ENCODE measurements at regions not wholly inside any gene's neighbourhood (a gene's known extent, or its start where the extent isn't known, plus 50 kb on each side); places are given as distances from the start of the nearest gene placed in this dataset.

DNA sequence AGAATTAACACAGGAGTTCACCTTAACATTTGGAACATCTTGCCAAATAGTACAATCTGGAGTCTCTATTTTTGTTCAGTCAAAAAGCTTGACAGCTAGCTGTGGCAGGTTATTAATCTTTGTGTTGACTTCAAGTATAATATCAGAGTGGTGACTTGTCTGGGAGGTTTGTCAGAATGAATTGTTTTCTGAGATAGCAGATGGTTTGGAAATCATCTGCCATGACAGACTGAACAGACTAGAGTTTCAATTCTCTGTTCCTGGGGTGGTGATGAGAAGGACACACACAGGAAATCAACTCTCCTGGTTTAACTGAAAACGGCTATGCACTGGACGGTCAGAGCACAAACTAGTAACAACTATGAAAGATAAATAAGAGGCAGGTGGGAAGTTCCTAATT, 203.3 kb upstream of the EMCN start:
- no peak for DNase-seq

DNA sequence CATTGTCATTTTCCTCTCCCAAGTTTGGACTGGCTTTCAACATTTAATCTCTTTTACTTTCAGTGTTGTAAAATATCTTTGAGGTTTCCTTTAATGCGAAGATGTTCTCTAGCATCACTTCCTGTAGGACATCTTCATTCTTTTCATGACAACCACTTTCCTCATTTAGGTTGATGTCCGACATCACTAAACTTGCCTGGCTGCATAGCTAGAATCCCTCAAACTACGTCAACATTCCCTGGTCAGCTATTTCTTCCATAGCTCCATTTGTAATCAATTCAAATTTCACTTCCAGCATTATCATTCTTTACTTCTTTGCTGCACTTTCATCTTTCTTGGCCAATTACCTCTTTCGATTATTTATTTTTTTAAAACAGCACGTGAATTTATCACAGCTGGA, 198.6 kb upstream of the EMCN start:
- no peak for DNase-seq

DNA sequence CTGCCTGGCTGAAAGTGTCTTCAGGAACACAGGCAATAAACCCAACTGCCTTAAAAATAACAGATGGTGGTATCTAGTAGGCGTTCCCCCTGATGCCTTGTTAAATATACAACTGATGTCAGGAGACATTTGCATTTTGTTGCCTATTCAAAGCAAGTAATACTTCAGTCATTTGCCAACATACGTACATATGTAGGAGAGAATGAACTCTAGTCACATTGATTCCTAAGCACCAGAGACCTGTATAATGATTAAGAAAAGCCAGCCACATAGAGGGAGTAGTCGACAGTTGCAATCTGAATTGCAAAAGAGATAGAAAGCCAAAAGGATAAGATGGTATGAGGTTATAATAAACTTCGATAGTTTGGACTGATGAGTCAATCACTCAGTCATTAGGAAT, 191.0 kb upstream of the EMCN start:
- DNase-seq = no peak

DNA sequence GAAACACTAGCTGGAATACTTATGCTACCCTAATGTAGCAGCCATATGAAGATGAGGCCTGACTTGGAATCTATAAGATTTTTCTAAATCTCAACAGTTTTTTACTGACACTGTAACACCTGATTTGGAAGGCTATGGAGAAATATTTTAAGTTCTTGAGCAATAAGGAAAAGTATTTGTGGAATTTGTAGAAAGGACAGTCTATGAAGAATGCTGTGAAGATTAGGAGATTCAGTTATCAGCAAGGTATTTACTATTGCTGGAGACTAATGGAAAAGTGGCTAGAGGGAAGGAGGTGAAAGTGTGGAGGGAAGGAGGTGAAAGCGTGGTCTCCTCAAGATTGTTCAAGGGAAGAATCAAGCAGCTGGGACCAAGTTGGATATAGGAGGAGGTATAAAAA, 190.0 kb upstream of the EMCN start:
- DNase-seq = no peak

DNA sequence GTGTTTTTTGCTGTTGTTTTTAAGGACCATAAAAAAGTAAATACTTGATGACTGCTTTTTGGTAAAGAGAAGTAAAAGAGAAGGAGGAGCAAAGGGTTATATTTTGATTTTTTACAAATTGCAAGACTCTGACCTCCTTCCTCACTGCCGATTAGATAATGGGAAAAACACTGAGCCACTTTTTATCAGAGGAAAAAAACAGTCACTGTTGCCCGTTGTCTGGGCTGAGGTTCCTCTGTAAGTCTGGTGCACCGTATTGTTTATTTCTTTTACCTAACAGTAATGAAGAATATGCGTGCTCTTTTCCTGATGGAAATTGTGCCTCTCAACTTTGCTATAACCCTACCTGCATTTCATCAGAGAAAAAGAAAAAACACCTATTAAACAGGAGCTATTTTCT, 178.7 kb upstream of the EMCN start:
- DNase-seq = no peak

DNA sequence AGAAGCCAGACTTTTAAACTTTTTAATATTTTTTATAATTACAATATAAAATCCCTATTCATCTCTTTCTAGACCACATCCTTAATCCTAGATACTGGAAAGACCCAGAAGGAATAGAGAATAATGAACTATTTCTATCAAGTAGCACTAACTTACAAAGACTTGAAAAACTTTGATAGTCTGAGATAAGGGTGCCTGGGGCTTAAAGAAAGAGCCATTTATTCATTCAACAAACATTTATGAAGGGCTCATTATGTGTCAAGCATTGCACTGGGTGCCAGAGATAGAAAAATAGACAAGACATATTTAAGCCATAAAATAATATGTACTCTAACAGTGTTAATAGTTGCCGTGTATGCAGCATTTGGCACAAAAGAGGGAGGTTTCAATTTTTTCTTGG, 178.0 kb upstream of the EMCN start:
- no peak for DNase-seq

DNA sequence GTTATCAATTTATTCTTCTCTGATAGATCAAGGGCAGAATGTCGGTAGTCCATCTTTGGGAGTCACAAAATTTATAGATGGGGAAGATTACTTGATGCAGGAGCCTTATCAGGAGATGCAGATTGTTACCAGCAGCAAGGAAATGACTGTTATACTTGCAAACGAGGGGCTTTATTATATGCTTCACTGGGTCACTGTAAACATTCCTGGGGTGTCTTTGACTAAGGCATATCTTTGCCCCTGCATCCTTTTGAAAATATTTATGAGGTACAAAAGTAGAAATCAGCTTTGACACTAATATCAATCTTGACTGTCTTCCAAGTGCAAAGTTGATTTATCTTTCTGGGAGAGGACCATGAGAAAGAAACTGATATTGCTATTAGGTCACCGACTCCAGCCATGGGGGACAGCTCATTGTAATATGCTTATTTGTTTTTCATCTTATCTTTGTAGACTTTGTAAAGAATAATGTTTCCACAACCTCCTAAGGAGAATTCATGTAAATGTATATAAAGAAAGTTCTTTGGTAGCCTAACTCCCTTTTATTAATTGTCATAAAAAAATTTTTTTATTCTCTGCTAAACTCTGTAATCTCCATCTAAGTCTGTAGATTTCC, 177.3 kb upstream of the EMCN start:
- no peak for DNase-seq

DNA sequence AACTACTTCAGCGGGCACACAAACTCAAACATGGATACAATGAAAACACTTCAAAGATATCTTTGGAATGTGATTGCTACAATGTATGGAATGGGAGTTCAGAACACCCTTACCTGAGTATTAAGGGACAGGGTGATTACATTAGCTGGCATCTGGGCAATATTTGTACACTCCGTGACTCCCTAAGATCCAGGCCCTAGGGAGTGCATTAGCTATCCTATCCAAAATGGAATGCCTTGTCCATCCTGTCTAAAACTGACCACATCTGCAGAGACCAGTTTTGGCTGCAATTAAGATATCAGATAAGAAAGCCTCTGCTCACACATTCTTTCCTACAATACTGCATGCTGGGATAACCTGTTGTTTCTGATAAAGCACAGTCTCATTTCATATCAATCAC, 176.6 kb upstream of the EMCN start:
- DNase-seq = no peak

DNA sequence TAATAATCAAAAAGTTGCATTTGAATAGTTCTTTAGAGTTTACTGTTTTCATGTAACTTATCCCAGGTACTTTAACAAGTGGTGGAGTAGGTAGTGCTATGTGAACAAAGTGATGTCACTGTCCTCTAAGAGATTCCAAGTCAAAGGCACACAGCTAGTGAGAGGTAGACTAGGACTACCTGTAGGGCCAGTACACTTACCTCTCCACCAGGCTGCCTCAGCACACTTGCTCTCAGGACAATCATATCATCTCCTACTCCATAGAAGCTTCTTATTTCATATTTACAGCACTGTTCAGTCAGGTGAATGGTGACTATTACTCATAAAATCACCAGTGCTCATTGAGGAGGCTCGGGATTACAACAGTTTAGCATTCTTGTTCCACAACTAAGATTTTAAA, 173.0 kb upstream of the EMCN start:
- DNase-seq = no peak

DNA sequence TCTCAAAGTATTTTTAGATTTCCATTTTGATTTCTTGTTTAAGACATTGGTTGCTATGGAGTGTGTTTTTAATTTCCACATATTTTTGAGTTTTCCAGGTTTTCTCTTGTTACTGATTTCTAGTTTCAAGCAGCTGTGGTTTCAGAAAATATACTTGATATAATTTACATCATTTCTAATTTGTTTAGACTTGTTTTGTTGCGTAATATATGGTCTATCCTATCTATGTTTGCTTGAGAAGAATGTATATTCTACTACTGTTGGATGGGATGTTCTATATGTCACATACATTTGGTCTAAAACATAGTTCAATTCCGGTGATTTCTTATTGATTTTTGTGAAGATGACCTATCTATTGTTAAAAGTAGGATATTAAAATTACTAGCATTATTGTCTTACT, 170.5 kb upstream of the EMCN start:
- no peak for DNase-seq

DNA sequence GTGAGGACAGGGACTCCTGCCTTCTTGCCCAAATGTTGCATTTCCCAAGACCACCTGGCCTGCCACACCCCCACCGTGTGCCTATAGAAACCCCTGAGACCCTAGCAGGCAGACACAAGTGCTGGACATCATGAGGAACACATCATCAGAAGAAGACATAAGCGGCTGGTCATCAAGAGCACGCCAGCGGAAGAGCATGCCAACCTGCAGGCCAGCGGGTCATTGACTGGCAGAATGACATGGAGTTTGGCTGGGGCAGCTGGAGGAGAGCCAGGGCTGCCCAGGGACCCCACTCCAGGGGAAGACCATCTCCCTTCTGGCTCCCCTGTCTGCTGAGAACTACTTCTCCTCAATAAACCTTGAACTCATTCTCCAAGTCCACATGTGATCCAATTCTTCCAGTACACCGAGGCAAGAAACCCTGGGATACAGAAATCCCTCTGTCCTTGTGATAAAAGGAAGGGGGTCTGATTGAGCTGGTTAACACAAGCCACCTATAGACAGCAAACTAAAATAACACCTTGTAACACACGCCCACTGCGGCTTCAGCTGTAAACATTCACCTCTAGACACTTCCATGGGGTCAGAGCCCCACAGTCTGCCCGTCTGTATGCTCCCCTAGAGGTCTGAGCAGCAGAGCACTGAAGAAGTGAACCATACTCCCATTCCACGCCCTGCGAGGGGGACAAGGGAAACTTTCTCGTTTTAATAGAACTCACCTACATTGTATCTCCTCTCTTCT, 164.8 kb upstream of the EMCN start:
- DNase-seq = no peak

DNA sequence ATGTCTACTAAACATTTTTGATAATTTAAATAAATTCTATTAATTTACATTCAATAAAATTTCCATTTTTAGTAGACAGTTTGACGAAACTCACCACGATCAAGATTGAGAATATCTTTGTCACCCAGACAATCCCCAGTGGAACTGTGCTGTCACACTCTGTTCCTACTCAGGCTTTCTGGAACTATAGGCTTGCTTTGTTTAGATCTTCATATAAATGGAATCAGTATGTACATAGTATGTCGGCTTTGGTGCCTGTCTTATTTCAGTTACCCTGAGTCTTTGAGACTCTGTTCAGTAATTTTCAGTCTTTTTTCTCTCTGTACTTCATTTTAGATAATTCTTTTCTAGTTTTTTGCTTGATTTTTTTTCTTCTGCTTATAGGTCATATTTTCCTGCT, 163.5 kb upstream of the EMCN start:
- DNase-seq = peak; percentile 18

DNA sequence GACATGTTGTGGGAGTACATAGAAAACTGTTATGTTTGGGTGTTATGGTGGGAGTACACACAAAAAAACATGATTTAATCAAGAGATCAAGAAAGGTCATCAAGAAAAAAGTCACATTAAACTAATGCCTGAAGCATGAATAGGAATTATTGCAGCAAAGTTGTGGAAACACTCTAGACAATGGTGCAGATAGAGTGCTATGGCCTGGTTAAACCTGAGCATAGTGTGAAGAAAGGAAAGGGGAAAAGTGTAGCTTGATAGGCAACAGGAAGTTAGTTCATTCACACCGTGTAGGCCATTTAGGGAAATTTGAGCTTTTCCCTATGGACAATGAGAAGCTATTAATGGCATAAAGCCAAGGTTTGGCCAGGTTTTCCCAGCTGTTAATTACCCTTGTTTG, 162.1 kb upstream of the EMCN start:
- no peak for DNase-seq

DNA sequence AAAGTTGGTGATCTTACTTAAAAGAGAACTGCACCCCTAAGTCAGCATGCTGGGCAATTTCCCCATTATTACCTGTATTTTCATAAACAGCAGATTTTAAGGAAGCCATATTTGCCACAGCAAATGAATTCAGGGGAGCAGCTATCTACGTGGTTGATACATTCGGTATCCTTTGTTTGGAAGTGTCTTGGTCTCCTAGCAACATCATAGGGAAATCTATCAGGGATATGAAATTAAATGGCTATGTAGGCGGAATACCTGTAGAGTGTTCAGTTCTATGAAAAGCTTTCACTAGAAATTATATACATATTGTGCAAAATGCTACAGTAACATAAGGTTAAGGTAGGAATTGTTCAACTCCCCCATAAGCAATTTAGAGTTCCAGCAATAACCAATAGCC, 157.2 kb upstream of the EMCN start:
- no peak for DNase-seq

DNA sequence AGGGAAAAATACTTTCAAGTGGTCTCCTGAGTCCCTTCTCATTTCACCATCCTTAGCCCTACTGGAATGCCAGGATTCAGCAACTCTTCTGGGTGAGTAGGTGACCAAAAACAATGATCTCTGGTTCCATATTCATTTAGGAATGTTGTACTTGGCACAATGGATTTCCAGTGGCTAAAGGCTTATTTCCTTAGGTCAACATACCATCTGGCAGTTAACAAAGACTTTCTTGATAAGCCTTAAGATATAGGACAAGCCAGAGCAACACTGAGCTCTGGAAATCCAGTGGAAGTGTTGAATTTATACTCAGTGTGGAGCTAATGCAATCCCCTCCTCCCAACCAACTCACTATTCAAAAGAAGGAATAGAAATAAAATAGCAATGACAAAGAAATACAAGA, 139.4 kb upstream of the EMCN start:
- no peak for DNase-seq

DNA sequence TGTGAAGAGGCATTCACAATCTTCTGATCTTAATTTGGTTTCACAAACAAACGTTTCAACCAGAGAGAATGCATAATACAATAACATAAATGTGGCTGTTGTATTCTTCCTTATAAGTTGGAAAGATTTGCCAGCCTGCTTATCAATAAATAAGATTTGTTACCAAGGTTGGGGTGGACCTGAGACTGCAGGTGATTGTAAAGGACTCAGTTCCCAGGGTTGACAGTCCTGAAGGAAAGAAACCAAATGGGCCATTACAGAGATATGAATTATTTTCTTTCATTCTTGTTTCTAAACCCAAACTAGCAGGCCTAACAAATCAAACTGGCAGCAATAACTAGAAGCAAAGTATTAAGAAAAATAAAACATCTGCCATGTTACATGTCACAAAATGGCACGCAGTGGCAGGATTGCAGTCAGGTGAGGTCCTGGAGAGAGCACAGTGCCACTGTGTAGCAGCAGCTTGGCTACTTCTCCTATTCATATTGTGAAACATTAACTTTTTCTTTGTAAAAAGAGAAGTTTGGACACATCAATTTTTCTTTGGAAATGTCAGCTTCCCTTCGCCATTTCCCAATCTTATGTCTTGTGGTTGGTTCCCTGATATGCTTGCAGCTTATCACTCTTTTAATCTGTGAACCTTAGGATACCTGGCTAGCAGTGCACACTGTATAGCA, 133.8 kb upstream of the EMCN start:
- peak; percentile 37 for DNase-seq

DNA sequence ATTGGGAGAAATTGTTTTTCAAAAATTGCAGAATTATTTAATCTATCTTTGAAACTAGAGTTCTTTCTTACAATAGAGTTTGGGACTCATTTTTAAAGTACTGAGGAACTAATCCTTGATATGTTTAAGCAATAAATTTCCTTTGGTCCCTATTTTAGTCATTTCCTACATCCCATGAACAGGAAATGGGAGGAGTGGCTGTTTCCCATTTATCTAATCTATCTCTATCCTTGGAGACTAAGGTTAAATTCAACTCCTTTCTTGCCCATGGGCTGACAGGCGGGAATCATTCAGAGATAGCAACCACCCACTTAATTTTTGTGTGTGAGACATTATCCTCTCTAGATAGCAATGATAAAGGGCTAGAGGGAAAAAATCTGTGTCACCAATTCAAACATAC, 131.6 kb upstream of the EMCN start:
- DNase-seq = no peak

DNA sequence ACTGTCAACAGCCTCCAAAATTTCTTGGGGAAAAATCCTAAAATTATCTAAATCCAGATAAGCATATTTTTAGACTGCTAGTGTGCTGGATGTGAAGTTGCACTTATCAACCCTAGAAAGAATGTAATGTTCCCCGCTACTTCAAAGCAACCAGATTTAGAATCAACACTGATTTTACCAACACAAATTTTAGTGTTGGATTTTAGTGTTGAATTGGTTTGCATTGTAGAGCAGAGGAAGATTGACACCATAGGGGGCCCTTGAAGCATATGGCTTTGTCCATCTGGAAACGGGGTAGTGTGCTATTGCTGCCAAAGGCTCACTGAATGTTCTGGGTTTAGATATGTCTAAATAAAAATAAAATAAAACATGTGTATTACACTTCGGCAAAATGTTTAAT, 126.3 kb upstream of the EMCN start:
- no peak for DNase-seq

DNA sequence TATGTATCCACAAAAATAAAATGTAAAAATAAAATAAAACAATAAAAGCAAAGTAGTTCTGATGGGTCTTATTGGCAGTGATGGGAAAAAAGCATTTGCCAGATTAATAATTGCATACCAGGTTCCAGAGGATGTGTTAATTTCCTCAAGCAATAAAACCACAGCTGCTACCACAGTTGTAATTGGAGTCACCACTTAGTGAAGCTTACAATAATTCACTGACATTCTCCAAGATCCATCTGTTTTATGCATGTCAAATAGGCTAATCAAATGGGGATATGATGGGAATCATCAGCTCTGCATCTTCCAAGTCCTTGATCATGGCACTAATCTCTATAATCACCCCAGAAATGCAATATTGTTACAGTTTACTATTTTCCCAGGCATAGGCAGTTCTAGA, 123.5 kb upstream of the EMCN start:
- no peak for DNase-seq

DNA sequence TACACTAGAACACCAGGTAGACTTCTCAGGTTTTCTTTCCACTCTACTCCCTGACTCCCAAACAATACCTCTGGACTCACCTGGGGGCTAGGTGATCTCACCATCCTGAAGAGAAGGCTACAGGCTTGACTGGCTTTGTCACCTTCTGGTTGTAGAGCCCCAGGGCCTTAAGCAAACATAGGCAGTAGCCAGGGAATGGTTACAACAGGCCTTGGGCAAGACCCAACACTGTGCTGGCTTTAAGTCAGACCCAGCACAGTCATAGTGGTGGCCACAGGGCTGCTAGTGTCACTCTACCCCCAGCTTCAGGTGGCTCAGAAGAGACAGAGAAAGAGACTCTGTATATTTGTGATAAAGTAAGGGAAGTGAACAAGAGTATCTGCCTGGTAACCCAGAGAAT, 118.1 kb upstream of the EMCN start:
- DNase-seq = no peak

DNA sequence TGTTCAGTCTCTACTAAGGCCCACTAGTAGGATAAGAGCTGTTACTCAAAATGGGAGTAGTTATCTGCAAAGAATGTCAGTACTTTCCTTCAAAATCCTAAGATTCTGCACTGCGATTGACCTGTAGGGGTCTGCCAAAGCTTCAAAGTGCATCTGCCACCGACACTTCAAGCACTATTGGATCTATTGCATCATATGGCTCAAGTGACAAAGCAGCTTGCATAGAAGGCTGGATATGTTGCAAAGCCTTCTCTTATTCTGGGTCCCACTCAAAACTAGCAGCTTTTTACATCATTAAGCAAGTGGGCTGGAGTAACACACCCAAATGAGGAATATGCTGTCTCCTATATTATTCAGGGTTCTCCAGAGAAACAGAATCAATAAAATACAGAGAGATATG, 115.4 kb upstream of the EMCN start:
- no peak for DNase-seq

DNA sequence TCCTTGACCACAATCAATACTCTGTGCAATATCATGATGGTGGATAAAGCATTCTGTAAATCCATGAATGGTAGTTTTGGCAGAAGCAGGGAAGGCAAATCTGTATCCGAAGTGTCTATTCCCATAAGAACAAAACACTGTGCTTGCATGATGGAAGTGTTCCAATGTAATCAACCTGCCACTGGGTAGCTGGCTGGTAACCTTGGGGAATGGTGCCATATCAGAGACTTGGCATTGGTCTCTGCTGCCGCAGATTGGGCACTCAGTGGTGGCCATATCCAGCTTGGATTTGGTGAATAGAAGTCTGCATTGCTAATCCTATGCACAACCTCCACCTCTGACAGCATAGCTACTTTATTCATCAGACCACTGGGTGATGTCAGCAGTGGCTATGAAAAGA, 114.3 kb upstream of the EMCN start:
- DNase-seq = no peak

DNA sequence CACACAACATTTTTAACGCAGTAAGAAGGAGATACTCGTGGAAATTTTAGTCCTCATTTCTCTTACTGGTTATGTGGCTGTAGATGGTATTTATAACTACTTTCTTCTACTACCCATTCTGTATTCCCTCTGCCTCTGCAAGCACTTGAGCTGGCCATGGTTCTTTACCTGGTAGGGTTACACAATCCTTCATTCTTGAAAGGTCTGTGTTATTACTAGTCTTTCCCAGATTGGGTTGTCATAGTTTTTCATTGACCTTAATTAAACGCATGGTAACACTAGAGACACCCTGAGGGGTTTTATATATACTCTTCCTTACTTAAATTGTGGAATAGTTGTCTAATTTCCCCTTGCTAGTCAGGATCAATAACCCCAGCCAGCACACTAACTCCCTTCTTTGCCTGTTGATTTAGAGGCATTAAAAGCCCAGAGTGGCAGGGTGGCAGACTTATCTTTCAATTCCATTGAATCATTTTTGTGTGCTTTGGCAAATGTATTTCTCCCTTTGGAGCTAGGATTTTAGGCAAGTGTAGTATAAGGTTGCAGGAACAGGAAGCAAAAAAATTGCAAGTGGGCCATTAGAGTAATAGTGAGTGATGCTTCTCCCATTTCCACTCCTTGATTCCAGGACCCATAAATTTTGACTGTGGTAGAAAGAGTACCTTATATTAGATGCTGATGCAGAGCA, 113.6 kb upstream of the EMCN start:
- DNase-seq = no peak

DNA sequence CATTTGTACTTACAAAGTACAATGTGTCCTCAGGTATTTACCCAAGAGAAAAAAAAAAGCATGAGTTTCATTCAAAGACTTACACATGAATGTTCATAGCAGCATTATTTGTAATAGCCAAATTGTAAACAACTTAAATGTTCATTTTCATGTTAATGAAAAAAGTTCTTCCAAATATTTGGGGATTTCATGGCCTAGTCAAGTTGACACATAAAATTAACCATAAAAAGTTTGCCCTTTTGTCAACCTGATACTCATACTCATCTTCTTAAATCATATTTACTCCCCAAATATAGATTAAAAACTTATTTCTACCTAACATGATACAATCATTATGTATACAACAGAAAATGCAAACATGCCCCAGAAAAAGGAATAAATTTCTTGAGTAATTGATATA, 112.5 kb upstream of the EMCN start:
- no peak for DNase-seq

All from hematopoietic multipotent progenitor cell treated with erythropoietin and hydrocortisone succinate and interleukin-3 and kit ligand, for 4 days (in vitro differentiated cells).